SK-N-SH (cell line): ENCODE measurements at regions not wholly inside any gene's neighbourhood (a gene's known extent, or its start where the extent isn't known, plus 50 kb on each side); places are given as distances from the start of the nearest gene placed in this dataset.

ENCODE experiments used
- CTCF ChIP-seq: fragments of 200-600 bp; sonication (generic); IDR thresholded peaks from 2 replicates; pipeline ENCODE4 v1.6.1; 2017; ENCODE audit warnings: antibody characterized with exemption, mild to moderate bottlenecking, moderate library complexity
- EP300 ChIP-seq, 2 experiments: IDR thresholded peaks; 2 replicates each; pipeline versions ENCODE4 v1.4.0 to v1.6.1; 2012; ENCODE audit warnings: borderline replicate concordance in 1 of 2, low read depth in 1 of 2, low read length in 1 of 2
- GABPA ChIP-seq: IDR thresholded peaks from 2 replicates; pipeline ENCODE4 v1.4.0; 2012; ENCODE audit warnings: low read depth, mild to moderate bottlenecking
- MAX ChIP-seq: IDR thresholded peaks from 2 replicates; pipeline ENCODE4 v1.4.0; 2012; ENCODE audit warnings: low read depth
- POLR2AphosphoS5 ChIP-seq: IDR thresholded peaks from 2 replicates; pipeline ENCODE4 v1.6.1; 2012; ENCODE audit warnings: low read depth, low read length
- RFX5 ChIP-seq: IDR thresholded peaks from 2 replicates; pipeline ENCODE4 v1.6.1; 2012; ENCODE audit warnings: mild to moderate bottlenecking, improper control_type of control experiment, low read length
- SMC3 ChIP-seq: IDR thresholded peaks from 2 replicates; pipeline ENCODE4 v1.6.1; 2012; ENCODE audit warnings: low read depth, low read length, improper control_type of control experiment
- TAF1 ChIP-seq: IDR thresholded peaks from 2 replicates; pipeline ENCODE4 v1.6.1; 2012; ENCODE audit warnings: low read depth, mild to moderate bottlenecking, low read length, moderate library complexity, borderline replicate concordance
- TEAD4 ChIP-seq: IDR thresholded peaks from 2 replicates; pipeline ENCODE4 v1.4.0; 2012; ENCODE audit warnings: mild to moderate bottlenecking, borderline replicate concordance; ENCODE audit not compliant: insufficient read depth

GRCh38 chr20:57970856-57971255 lies 257.6 kb downstream of the ANKRD60 start:
- TF ChIP-seq TEAD4 (no peak), CTCF (no peak), GABPA (no peak), TAF1 (no peak), MAX (no peak), RFX5 (no peak), POLR2AphosphoS5 (no peak), EP300 (IDR thresholded peaks at IDR 0.05; ENCODE audit: borderline replicate concordance in 1 of 2, low read depth in 1 of 2, low read length in 1 of 2) (no peak), SMC3 (no peak)
